ENCODE measurements at regions not wholly inside any gene's neighbourhood (a gene's known extent, or its start where the extent isn't known, plus 50 kb on each side); places are given as distances from the start of the nearest gene placed in this dataset.

- no peak for DNase-seq (ENCODE audit: low read depth, low spot score)
- BruUV-seq (replicated peaks) = no TSS peak
- intact Hi-C loops (cut with micrococcal nuclease) = no loop called here
These were observed 386.5 kb upstream of the SEMA3D start for GRCh38 chr7:85573346-85573745.

DNA sequence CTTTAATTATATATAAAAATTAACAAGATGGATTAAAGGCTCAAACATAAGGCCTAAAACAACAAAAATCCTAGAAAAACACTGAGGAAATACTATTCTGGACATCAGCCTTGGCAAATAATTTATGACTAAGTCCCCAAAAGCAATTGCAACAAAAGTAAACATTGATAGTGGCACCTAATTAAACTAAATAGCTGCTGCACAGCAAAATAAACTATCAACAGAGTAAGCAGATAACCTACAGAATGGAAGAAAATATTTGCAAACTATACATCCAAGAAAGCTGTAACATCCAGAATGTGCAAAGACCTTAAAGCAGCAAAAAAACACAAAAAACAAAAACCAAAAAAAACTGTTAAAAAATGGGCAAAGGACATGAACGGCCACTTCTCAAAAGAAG is 384.0 kb upstream of the SEMA3D start:
- no peak overlapping the region for H3K4me2 ChIP-seq (ENCODE audit: low read length)
- no peaks in the 10 kb centered on the region for H3K4me1 ChIP-seq (ENCODE audit: control insufficient read depth in 1 of 2, insufficient read depth in 2 of 2, low read length in 2 of 2)
- H3K9ac ChIP-seq (ENCODE audit: low read length) = no peak overlapping the region
- BruUV-seq (replicated peaks) = no TSS peak
- no peaks in the 10 kb centered on the region for H3K27me3 ChIP-seq (ENCODE audit: insufficient read depth, low read length)
- ATAC-seq (no peak), DNase-seq (ENCODE audit: low read depth, low spot score) (no peak)
- POLR2A ChIA-PET = no interaction called here
- H2AFZ ChIP-seq (ENCODE audit: low read depth, low read length, poor library complexity, severe bottlenecking) = no peak overlapping the region
- no peaks in the 10 kb centered on the region for H3K9me3 ChIP-seq (ENCODE audit: control insufficient read depth in 1 of 2, insufficient read depth in 1 of 2, low read depth in 1 of 2, low read length in 2 of 2)
- H3K79me2 ChIP-seq (ENCODE audit: insufficient read depth, low read length) = no peaks in the 10 kb centered on the region
- CTCF ChIA-PET = no interaction called here
- no peak for TF ChIP-seq CBX3 (IDR thresholded peaks at IDR 0.05; ENCODE audit: low read depth)
- TF ChIP-seq ZFX (IDR thresholded peaks at IDR 0.05) = no peak
- TF ChIP-seq EZH2phosphoT487 (IDR thresholded peaks at IDR 0.05; ENCODE audit: borderline replicate concordance) = no peak
- no peak for TF ChIP-seq TCF7L2 (IDR thresholded peaks at IDR 0.05; ENCODE audit: borderline replicate concordance, extremely low read depth, insufficient read depth, insufficient read length)
- TF ChIP-seq ATF3 (IDR thresholded peaks at IDR 0.05) = no peak
- no peak for TF ChIP-seq POLR2A (IDR thresholded peaks at IDR 0.05; ENCODE audit: borderline replicate concordance, extremely low read depth, insufficient read depth, insufficient read length)
- no peak for TF ChIP-seq EZH2 (IDR thresholded peaks at IDR 0.05)
- TF ChIP-seq CTCF (IDR thresholded peaks at IDR 0.05 in 2 of 3, conservative IDR thresholded peaks at IDR 0.05 in 1 of 3; ENCODE audit: borderline replicate concordance in 1 of 3, insufficient read depth in 1 of 3, low read depth in 2 of 3, low read length in 2 of 3) = no peak
- no peak for TF ChIP-seq EGR1 (IDR thresholded peaks at IDR 0.05; ENCODE audit: low read depth)
- no peak for TF ChIP-seq RAD21 (IDR thresholded peaks at IDR 0.05; ENCODE audit: low read depth)
- TF ChIP-seq, protein P1, sequence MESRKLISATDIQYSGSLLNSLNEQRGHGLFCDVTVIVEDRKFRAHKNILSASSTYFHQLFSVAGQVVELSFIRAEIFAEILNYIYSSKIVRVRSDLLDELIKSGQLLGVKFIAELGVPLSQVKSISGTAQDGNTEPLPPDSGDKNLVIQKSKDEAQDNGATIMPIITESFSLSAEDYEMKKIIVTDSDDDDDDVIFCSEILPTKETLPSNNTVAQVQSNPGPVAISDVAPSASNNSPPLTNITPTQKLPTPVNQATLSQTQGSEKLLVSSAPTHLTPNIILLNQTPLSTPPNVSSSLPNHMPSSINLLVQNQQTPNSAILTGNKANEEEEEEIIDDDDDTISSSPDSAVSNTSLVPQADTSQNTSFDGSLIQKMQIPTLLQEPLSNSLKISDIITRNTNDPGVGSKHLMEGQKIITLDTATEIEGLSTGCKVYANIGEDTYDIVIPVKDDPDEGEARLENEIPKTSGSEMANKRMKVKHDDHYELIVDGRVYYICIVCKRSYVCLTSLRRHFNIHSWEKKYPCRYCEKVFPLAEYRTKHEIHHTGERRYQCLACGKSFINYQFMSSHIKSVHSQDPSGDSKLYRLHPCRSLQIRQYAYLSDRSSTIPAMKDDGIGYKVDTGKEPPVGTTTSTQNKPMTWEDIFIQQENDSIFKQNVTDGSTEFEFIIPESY (IDR thresholded peaks at IDR 0.05; ENCODE audit: extremely low read depth, insufficient replicate concordance, low read length) = no peak
- TF ChIP-seq FOSL1 (IDR thresholded peaks at IDR 0.05; ENCODE audit: low read depth) = no peak
- no peak for TF ChIP-seq SRF (IDR thresholded peaks at IDR 0.05; ENCODE audit: low read depth)
- no peak for TF ChIP-seq SIN3A (IDR thresholded peaks at IDR 0.05; ENCODE audit: low read depth)
- TF ChIP-seq YY1 (IDR thresholded peaks at IDR 0.05; ENCODE audit: extremely low read depth, insufficient replicate concordance, low read depth, low read length) = no peak
- no peak for TF ChIP-seq ELF1 (IDR thresholded peaks at IDR 0.05; ENCODE audit: borderline replicate concordance, low read depth)
- no peak for TF ChIP-seq SP1 (IDR thresholded peaks at IDR 0.05; ENCODE audit: low read depth)
- TF ChIP-seq, protein P2, sequence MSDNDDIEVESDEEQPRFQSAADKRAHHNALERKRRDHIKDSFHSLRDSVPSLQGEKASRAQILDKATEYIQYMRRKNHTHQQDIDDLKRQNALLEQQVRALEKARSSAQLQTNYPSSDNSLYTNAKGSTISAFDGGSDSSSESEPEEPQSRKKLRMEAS (IDR thresholded peaks at IDR 0.05) = no peak
- TF ChIP-seq ZNF274 (IDR thresholded peaks at IDR 0.05; ENCODE audit: low read depth, low read length) = no peak
- H3K36me3 ChIP-seq (ENCODE audit: control insufficient read depth in 1 of 2, insufficient read depth in 2 of 2, low read length in 2 of 2) = no peaks in the 10 kb centered on the region
- intact Hi-C loops (cut with micrococcal nuclease) = no loop called here
- H4K20me1 ChIP-seq (ENCODE audit: insufficient read depth) = no peaks in the 10 kb centered on the region
- no peak overlapping the region for H3K4me3 ChIP-seq (replicated peaks in 1 of 2; ENCODE audit: low read depth in 1 of 2, low read length in 2 of 2)
- H3K9me2 ChIP-seq (ENCODE audit: insufficient read depth) = no peaks in the 10 kb centered on the region
- H3K27ac ChIP-seq (ENCODE audit: low read depth, low read length) = no peak overlapping the region
- RAD21 ChIA-PET (ENCODE audit: low non-redundant PET in 1 of 2, low total read pairs in 2 of 2, uncharacterized antibody in 2 of 2, unreplicated experiment in 2 of 2) = no interaction called here

More at GRCh38 chr7:85573346-85573745, 386.5 kb upstream of the SEMA3D start:
- H3K4me3 ChIP-seq (replicated peaks in 1 of 2; ENCODE audit: low read depth in 1 of 2, low read length in 2 of 2) = no peak overlapping the region
- ChIA-PET CTCF (interaction anchor here (0.9 kb wide), 1 partner anchor 19 kb away, joined by 3 read pairs; no protein-coding TSS in a partner anchor), RAD21 (ENCODE audit: low non-redundant PET in 1 of 2, low total read pairs in 2 of 2, uncharacterized antibody in 2 of 2, unreplicated experiment in 2 of 2) (no interaction called here), POLR2A (no interaction called here)
- no peak overlapping the region for H3K27ac ChIP-seq (ENCODE audit: low read depth, low read length)
- no peaks in the 10 kb centered on the region for H3K4me1 ChIP-seq (ENCODE audit: control insufficient read depth in 1 of 2, insufficient read depth in 2 of 2, low read length in 2 of 2)
- no peaks in the 10 kb centered on the region for H4K20me1 ChIP-seq (ENCODE audit: insufficient read depth)
- no peaks in the 10 kb centered on the region for H3K9me2 ChIP-seq (ENCODE audit: insufficient read depth)
- H3K36me3 ChIP-seq (ENCODE audit: control insufficient read depth in 1 of 2, insufficient read depth in 2 of 2, low read length in 2 of 2) = no peaks in the 10 kb centered on the region
- no peak overlapping the region for H2AFZ ChIP-seq (ENCODE audit: low read depth, low read length, poor library complexity, severe bottlenecking)
- no peaks in the 10 kb centered on the region for H3K9me3 ChIP-seq (ENCODE audit: control insufficient read depth in 1 of 2, insufficient read depth in 1 of 2, low read depth in 1 of 2, low read length in 2 of 2)
- no peak for TF ChIP-seq EGR1 (IDR thresholded peaks at IDR 0.05; ENCODE audit: low read depth)
- H3K27me3 ChIP-seq (ENCODE audit: insufficient read depth, low read length) = no peaks in the 10 kb centered on the region
- no peak overlapping the region for H3K9ac ChIP-seq (ENCODE audit: low read length)
- no peaks in the 10 kb centered on the region for H3K79me2 ChIP-seq (ENCODE audit: insufficient read depth, low read length)
- no peak overlapping the region for H3K4me2 ChIP-seq (ENCODE audit: low read length)
- no peak for ATAC-seq
